ENCODE measurements at regions not wholly inside any gene's neighbourhood (a gene's known extent, or its start where the extent isn't known, plus 50 kb on each side); places are given as distances from the start of the nearest gene placed in this dataset.

GRCh38 chr18:27789406-27789805, 387.5 kb downstream of the CDH2 start:
- Histone ChIP-seq H3K27me3 (ENCODE audit: insufficient read depth, low read length) (no peaks in the 10 kb centered on the region), H3K4me2 (ENCODE audit: low read length) (no peak overlapping the region), H3K9ac (ENCODE audit: low read length) (no peak overlapping the region), H2AFZ (ENCODE audit: low read depth, low read length) (no peak overlapping the region), H3K36me3 (ENCODE audit: insufficient read depth, low read length) (no peaks in the 10 kb centered on the region), H3K27ac (ENCODE audit: low read depth, low read length) (no peak overlapping the region), H4K20me1 (ENCODE audit: insufficient read depth, low read length) (no peaks in the 10 kb centered on the region), H3K79me2 (ENCODE audit: insufficient read depth, low read length) (no peaks in the 10 kb centered on the region), H3K4me3 (ENCODE audit: insufficient read depth, low read depth, low read length) (no peak overlapping the region), H3K4me1 (ENCODE audit: insufficient read depth, low read length) (no peaks in the 10 kb centered on the region), H3K9me3 (ENCODE audit: insufficient read depth, low read depth, low read length) (no peaks in the 10 kb centered on the region)
- no peak overlapping the region for H3K27ac Mint-ChIP-seq (ENCODE audit: unreplicated experiment)
- H3K4me1 Mint-ChIP-seq (ENCODE audit: low read depth, unreplicated experiment) = no peaks in the 10 kb centered on the region
- peaks cover 1% of the 10 kb centered on the region for H3K9me3 Mint-ChIP-seq (ENCODE audit: unreplicated experiment)
- TF ChIP-seq, protein P1, sequence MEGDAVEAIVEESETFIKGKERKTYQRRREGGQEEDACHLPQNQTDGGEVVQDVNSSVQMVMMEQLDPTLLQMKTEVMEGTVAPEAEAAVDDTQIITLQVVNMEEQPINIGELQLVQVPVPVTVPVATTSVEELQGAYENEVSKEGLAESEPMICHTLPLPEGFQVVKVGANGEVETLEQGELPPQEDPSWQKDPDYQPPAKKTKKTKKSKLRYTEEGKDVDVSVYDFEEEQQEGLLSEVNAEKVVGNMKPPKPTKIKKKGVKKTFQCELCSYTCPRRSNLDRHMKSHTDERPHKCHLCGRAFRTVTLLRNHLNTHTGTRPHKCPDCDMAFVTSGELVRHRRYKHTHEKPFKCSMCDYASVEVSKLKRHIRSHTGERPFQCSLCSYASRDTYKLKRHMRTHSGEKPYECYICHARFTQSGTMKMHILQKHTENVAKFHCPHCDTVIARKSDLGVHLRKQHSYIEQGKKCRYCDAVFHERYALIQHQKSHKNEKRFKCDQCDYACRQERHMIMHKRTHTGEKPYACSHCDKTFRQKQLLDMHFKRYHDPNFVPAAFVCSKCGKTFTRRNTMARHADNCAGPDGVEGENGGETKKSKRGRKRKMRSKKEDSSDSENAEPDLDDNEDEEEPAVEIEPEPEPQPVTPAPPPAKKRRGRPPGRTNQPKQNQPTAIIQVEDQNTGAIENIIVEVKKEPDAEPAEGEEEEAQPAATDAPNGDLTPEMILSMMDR (IDR thresholded peaks at IDR 0.05; ENCODE audit: insufficient read depth, low read depth, low read length) = no peak
- no peak for TF ChIP-seq EZH2 (IDR thresholded peaks at IDR 0.05; ENCODE audit: insufficient read depth, low read length)
- FAIRE-seq (no peak), DNase-seq (ENCODE audit: low read depth) (no peak)
- H3K36me3 Mint-ChIP-seq (ENCODE audit: low read depth, unreplicated experiment) = no peaks in the 10 kb centered on the region
- no peak overlapping the region for H3K4me3 Mint-ChIP-seq (ENCODE audit: unreplicated experiment)
- H3K27me3 Mint-ChIP-seq (ENCODE audit: low read depth, unreplicated experiment) = peaks cover 3% of the 10 kb centered on the region

DNA sequence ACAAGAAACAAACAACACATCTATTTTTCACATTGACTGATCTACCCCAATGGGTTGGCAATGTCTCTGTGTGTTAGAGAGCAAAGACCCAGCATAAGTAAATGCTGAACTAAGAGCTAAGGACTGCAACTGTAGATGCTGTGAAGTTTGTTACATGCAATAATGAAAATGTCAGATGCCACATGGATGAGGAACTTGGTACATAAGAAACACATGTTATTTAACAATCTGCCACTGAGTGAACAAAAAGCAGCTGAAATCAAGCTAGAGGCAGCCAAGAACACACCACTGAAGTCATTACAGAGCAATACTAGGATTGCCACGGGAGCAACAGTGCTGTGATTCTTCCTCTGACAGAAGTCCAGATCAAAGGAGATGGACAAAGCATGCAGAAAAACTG, 389.4 kb downstream of the CDH2 start:
- Histone ChIP-seq H3K9me3 (ENCODE audit: insufficient read depth, low read depth, low read length) (no peaks in the 10 kb centered on the region), H3K4me2 (ENCODE audit: low read length) (no peak overlapping the region), H3K4me3 (ENCODE audit: insufficient read depth, low read depth, low read length) (no peak overlapping the region), H2AFZ (ENCODE audit: low read depth, low read length) (no peak overlapping the region), H3K27me3 (ENCODE audit: insufficient read depth, low read length) (no peaks in the 10 kb centered on the region), H4K20me1 (ENCODE audit: insufficient read depth, low read length) (no peaks in the 10 kb centered on the region), H3K4me1 (ENCODE audit: insufficient read depth, low read length) (no peaks in the 10 kb centered on the region), H3K27ac (ENCODE audit: low read depth, low read length) (no peak overlapping the region), H3K79me2 (ENCODE audit: insufficient read depth, low read length) (no peaks in the 10 kb centered on the region), H3K36me3 (ENCODE audit: insufficient read depth, low read length) (no peaks in the 10 kb centered on the region), H3K9ac (ENCODE audit: low read length) (no peak overlapping the region)
- no peaks in the 10 kb centered on the region for H3K4me1 Mint-ChIP-seq (ENCODE audit: low read depth, unreplicated experiment)
- peaks cover 1% of the 10 kb centered on the region for H3K9me3 Mint-ChIP-seq (ENCODE audit: unreplicated experiment)
- TF ChIP-seq, protein P1 (IDR thresholded peaks at IDR 0.05; ENCODE audit: insufficient read depth, low read depth, low read length) = no peak
- TF ChIP-seq EZH2 (IDR thresholded peaks at IDR 0.05; ENCODE audit: insufficient read depth, low read length) = no peak
- DNase-seq (ENCODE audit: low read depth) = no peak
- no peaks in the 10 kb centered on the region for H3K36me3 Mint-ChIP-seq (ENCODE audit: low read depth, unreplicated experiment)
- no peak overlapping the region for H3K27ac Mint-ChIP-seq (ENCODE audit: unreplicated experiment)
- no peak overlapping the region for H3K4me3 Mint-ChIP-seq (ENCODE audit: unreplicated experiment)
- H3K27me3 Mint-ChIP-seq (ENCODE audit: low read depth, unreplicated experiment) = peaks cover 3% of the 10 kb centered on the region
- no peak for FAIRE-seq

DNA sequence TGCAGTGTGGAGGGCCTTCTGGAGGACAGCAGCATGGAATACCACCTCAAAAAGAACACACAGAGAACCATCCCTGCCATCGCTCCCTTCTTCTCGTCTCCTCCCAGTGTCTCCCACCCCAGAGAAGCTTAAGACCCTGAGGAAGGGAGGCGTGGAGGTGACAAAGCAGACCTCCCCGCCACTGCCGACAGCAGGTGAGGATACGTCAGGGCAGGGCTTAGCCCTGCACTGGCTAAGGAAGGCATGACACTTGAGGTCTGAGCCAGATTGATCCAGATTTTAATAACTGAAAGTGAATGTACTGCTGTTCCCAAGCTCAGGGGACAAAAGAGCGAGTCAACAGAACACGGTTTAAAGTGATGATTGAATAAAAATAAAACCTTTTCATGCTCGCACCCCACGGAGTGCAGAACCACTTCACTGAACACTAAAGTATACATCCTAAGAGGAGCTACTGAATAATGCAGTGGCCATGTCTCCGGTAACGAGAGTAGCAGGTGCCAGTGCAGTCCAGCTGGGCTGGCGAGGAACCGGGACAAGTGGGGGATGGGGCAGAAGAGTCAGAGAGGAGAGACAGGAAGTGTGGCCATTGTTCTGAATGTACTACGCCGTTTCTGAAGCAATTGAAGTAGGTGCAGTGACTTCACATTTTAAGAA, 391.0 kb downstream of the CDH2 start:
- peaks cover 1% of the 10 kb centered on the region for H3K9me3 Mint-ChIP-seq (ENCODE audit: unreplicated experiment)
- Histone ChIP-seq H3K27ac (ENCODE audit: low read depth, low read length) (no peak overlapping the region), H3K27me3 (ENCODE audit: insufficient read depth, low read length) (no peaks in the 10 kb centered on the region), H3K4me1 (ENCODE audit: insufficient read depth, low read length) (no peaks in the 10 kb centered on the region), H3K4me2 (ENCODE audit: low read length) (no peak overlapping the region), H3K79me2 (ENCODE audit: insufficient read depth, low read length) (no peaks in the 10 kb centered on the region), H2AFZ (ENCODE audit: low read depth, low read length) (no peak overlapping the region), H3K4me3 (ENCODE audit: insufficient read depth, low read depth, low read length) (no peak overlapping the region), H4K20me1 (ENCODE audit: insufficient read depth, low read length) (no peaks in the 10 kb centered on the region), H3K9ac (ENCODE audit: low read length) (no peak overlapping the region), H3K9me3 (ENCODE audit: insufficient read depth, low read depth, low read length) (no peaks in the 10 kb centered on the region), H3K36me3 (ENCODE audit: insufficient read depth, low read length) (no peaks in the 10 kb centered on the region)
- no peak for FAIRE-seq
- H3K4me1 Mint-ChIP-seq (ENCODE audit: low read depth, unreplicated experiment) = no peaks in the 10 kb centered on the region
- TF ChIP-seq, protein P1 (IDR thresholded peaks at IDR 0.05; ENCODE audit: insufficient read depth, low read depth, low read length) = no peak
- TF ChIP-seq EZH2 (IDR thresholded peaks at IDR 0.05; ENCODE audit: insufficient read depth, low read length) = no peak
- H3K4me3 Mint-ChIP-seq (ENCODE audit: unreplicated experiment) = no peak overlapping the region
- no peaks in the 10 kb centered on the region for H3K36me3 Mint-ChIP-seq (ENCODE audit: low read depth, unreplicated experiment)
- peaks cover 3% of the 10 kb centered on the region for H3K27me3 Mint-ChIP-seq (ENCODE audit: low read depth, unreplicated experiment)
- H3K27ac Mint-ChIP-seq (ENCODE audit: unreplicated experiment) = no peak overlapping the region
- DNase-seq (ENCODE audit: low read depth) = no peak

Measured in astrocyte (in vitro differentiated cells and primary cell).